Posterior cingulate gyrus (tissue), 11 donors: ENCODE measurements at regions not wholly inside any gene's neighbourhood (a gene's known extent, or its start where the extent isn't known, plus 50 kb on each side); places are given as distances from the start of the nearest gene placed in this dataset.

Experiments used
- DNase-seq, 10 donors: peaks; one replicate each; pipeline versions ENCODE4 v3.0.0 to v3.0.0-alpha.2; 2020 to 2021; ENCODE audit warnings: mixed read lengths in 3 of 10
- intact Hi-C: fragments of 100-400 bp; cut with DNase I; formaldehyde crosslinking; loops from one replicate; pipeline ENCODE4 v1.15.1; 2023

GRCh38 chr10:123549761-123550454, 116.2 kb upstream of the GPR26 start:
- intact Hi-C loops, result no loop called here
- no peak for DNase-seq

- peak in 1 of 10 donors; percentile 75 for DNase-seq
- intact Hi-C loops, result no loop called here
Observed at GRCh38 chr10:123550675-123551096, 115.5 kb upstream of the GPR26 start.

- peak in 1 of 10 donors; percentile 70 for DNase-seq
- intact Hi-C loops, result no loop called here
Observed at GRCh38 chr10:123551259-123551658, 114.9 kb upstream of the GPR26 start.

GRCh38 chr10:123552760-123553554, 113.2 kb upstream of the GPR26 start:
- intact Hi-C loops, result no loop called here
- peak in 1 of 10 donors; percentile 57 for DNase-seq

- intact Hi-C loops, result no loop called here
- DNase-seq, result no peak
Observed at GRCh38 chr10:123553810-123554430, 112.2 kb upstream of the GPR26 start.

GRCh38 chr10:123554656-123555055, 111.5 kb upstream of the GPR26 start:
- DNase-seq, result peak in 1 of 10 donors; percentile 61
- intact Hi-C loops, result no loop called here

- intact Hi-C loops, result no loop called here
- DNase-seq, result no peak
Observed at GRCh38 chr10:123555616-123556015, 110.5 kb upstream of the GPR26 start.

- intact Hi-C loops, result no loop called here
- DNase-seq, result peak in 2 of 10 donors; percentile 67 to 68
Observed at GRCh38 chr10:123556049-123556448, 110.1 kb upstream of the GPR26 start.

GRCh38 chr10:123556736-123557135, 109.4 kb upstream of the GPR26 start:
- peak in 1 of 10 donors; percentile 80 for DNase-seq
- intact Hi-C loops, result no loop called here

- intact Hi-C loops, result loop anchor here (2.0 kb wide), 1 partner anchor 513 kb away; no protein-coding TSS in a partner anchor
- no peak for DNase-seq
Observed at GRCh38 chr10:123557366-123558108, 108.6 kb upstream of the GPR26 start.

GRCh38 chr10:123558651-123559050, 107.5 kb upstream of the GPR26 start:
- intact Hi-C loops, result loop anchor here (1.0 to 2.0 kb wide), 2 partner anchors 426 to 514 kb away; no protein-coding TSS in a partner anchor
- peak in 2 of 10 donors; percentile 25 to 85 for DNase-seq

- peak; percentile 80 to 98 (median 90) for DNase-seq
- intact Hi-C loops, result loop anchor here (1.0 to 2.0 kb wide), 2 partner anchors 427 to 514 kb away; no protein-coding TSS in a partner anchor
Observed at GRCh38 chr10:123559066-123559822, 106.9 kb upstream of the GPR26 start.

- intact Hi-C loops, result loop anchor here (1.0 to 5.0 kb wide), 3 partner anchors 177 to 515 kb away; no protein-coding TSS in a partner anchor
- no peak for DNase-seq
Observed at GRCh38 chr10:123559823-123560092, 106.4 kb upstream of the GPR26 start.

- no peak for DNase-seq
- intact Hi-C loops, result loop anchor here (5.0 kb wide), 1 partner anchor 178 kb away; no protein-coding TSS in a partner anchor
Observed at GRCh38 chr10:123560301-123561140, 105.6 kb upstream of the GPR26 start.

- intact Hi-C loops, result loop anchor here (5.0 kb wide), 1 partner anchor 179 kb away; no protein-coding TSS in a partner anchor
- DNase-seq, result no peak
Observed at GRCh38 chr10:123561141-123561440, 105.1 kb upstream of the GPR26 start.

- intact Hi-C loops, result loop anchor here (5.0 kb wide), 1 partner anchor 180 kb away; no protein-coding TSS in a partner anchor
- no peak for DNase-seq
Observed at GRCh38 chr10:123562387-123562786, 103.8 kb upstream of the GPR26 start.

GRCh38 chr10:123562811-123563580, 103.2 kb upstream of the GPR26 start:
- intact Hi-C loops, result loop anchor here (5.0 kb wide), 1 partner anchor 181 kb away; no protein-coding TSS in a partner anchor
- DNase-seq, result no peak

- no peak for DNase-seq
Observed at GRCh38 chr10:123563581-123563855, 102.6 kb upstream of the GPR26 start.

More at GRCh38 chr10:123563581-123563855, 102.6 kb upstream of the GPR26 start:
- intact Hi-C loops, result loop anchor here (5.0 kb wide), 1 partner anchor 181 kb away; no protein-coding TSS in a partner anchor
